ENCODE measurements at regions not wholly inside any gene's neighbourhood (a gene's known extent, or its start where the extent isn't known, plus 50 kb on each side); places are given as distances from the start of the nearest gene placed in this dataset.
A peak's percentile ranks its signal among the peaks of the same experiment; 100 is the strongest.
"Not testable (repeated sequence)": the region's sequence is repeated elsewhere in the genome, so short reads cannot be mapped to it uniquely, and the experiment has no call there.

GRCh38 chr9:104374711-104375110 is 129.4 kb upstream of the OR13F1 start:
- Mint-ChIP-seq H3K27ac (no peak overlapping the region), H3K4me1 (no peaks in the 10 kb centered on the region), H3K9me3 (peaks cover 6% of the 10 kb centered on the region), H3K36me3 (ENCODE audit: low read depth) (no peaks in the 10 kb centered on the region), H3K27me3 (ENCODE audit: low read depth) (no peaks in the 10 kb centered on the region), H3K4me3 (no peak overlapping the region)
- TF ChIP-seq CTCF (IDR thresholded peaks at IDR 0.05; ENCODE audit: unreplicated experiment in 3 of 3) = no peak

- peaks cover 14% of the 10 kb centered on the region for H3K4me1 Mint-ChIP-seq
- no peak for TF ChIP-seq CTCF (IDR thresholded peaks at IDR 0.05; ENCODE audit: unreplicated experiment in 3 of 3)
- H3K27me3 Mint-ChIP-seq (ENCODE audit: low read depth) = peaks cover 14% of the 10 kb centered on the region
- H3K4me3 Mint-ChIP-seq = no peak overlapping the region
- no peaks in the 10 kb centered on the region for H3K9me3 Mint-ChIP-seq
- H3K36me3 Mint-ChIP-seq (ENCODE audit: low read depth) = no peaks in the 10 kb centered on the region
- no peak overlapping the region for H3K27ac Mint-ChIP-seq
These were observed 118.0 kb upstream of the OR13F1 start for GRCh38 chr9:104386013-104386412.

DNA sequence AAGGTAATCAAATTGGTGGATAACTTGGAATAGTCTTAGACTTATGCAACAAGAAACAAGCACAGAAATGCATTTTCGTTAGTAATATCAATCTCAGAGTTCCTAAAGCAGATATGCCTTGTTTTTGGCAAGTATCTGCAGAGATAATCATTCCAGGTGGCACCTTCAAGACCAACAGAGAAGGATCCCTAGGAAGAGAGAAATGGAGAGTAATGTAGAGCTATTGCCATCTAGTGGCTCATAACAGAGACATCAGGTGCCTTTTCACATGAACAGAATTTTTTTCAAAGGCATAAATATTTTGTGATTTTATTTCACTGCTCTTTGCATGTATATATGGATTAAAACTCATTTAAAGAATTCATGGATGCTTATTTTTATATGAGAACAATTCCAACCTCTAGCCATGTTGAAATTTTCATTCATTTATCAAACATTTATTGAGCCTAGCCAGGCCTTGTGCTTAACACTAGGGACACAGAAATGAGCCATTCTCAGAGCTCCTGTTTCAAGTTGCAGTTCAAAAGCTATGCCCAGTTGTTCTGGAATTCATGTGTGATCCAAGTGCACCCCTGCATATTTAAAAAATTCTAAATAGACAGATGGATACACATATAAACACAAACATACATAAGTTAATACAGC is 117.5 kb upstream of the OR13F1 start:
- no peaks in the 10 kb centered on the region for H3K9me3 Mint-ChIP-seq
- H3K27me3 Mint-ChIP-seq (ENCODE audit: low read depth) = peaks cover 14% of the 10 kb centered on the region
- no peak overlapping the region for H3K27ac Mint-ChIP-seq

DNA sequence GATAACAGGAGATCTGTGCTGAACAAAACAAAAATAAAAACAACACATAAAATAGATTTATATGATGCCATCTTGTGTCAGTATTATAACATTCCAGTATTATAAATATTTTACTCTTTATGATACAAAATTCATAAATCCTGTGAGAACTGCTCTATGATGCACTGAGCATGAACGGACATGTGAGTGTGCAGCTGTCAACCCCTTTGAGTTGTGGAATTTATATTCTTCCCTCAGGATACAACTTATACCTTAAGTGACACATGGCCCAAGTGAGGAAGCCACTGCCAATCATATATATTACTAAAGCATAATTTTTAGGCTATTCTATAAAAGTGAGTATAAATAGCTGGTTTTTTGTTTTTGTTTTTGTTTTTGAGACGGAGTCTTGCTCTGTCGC is 116.0 kb upstream of the OR13F1 start:
- Mint-ChIP-seq H3K4me3 (no peak overlapping the region), H3K9me3 (no peaks in the 10 kb centered on the region), H3K27me3 (ENCODE audit: low read depth) (peaks cover 14% of the 10 kb centered on the region), H3K36me3 (ENCODE audit: low read depth) (no peaks in the 10 kb centered on the region), H3K27ac (no peak overlapping the region), H3K4me1 (peaks cover 21% of the 10 kb centered on the region)
- TF ChIP-seq CTCF (IDR thresholded peaks at IDR 0.05; ENCODE audit: unreplicated experiment in 3 of 3) = no peak

More for the DNA sequence above, 117.5 kb upstream of the OR13F1 start:
- TF ChIP-seq CTCF (IDR thresholded peaks at IDR 0.05; ENCODE audit: unreplicated experiment in 3 of 3) = peak; percentile 80 to 87 (median 85)
- Mint-ChIP-seq H3K36me3 (ENCODE audit: low read depth) (no peaks in the 10 kb centered on the region), H3K4me3 (no peak overlapping the region), H3K4me1 (peaks cover 15% of the 10 kb centered on the region)

DNA sequence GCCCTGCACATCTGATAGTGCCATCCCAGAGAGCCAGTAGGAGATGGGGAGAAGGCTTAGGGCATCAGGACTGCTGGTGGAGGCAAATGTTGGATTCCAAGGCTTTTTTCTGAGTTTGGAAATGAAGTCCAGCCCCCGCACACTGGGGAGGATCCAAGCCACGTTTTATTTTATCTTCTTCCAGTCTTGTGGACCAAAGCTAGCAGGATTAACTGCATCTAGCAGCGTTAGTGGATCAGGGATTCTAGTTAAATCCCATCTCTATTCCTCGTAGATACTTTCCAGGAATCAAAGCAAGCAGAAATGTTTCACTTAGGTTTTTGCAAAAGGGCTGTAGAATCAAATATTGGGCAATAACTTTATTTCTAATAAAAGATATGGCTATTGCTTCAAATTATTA is 114.7 kb upstream of the OR13F1 start:
- Mint-ChIP-seq H3K4me3 (no peak overlapping the region), H3K27me3 (ENCODE audit: low read depth) (peaks cover 5% of the 10 kb centered on the region), H3K36me3 (ENCODE audit: low read depth) (no peaks in the 10 kb centered on the region), H3K27ac (no peak overlapping the region), H3K4me1 (peaks cover 21% of the 10 kb centered on the region), H3K9me3 (no peaks in the 10 kb centered on the region)
- no peak for TF ChIP-seq CTCF (IDR thresholded peaks at IDR 0.05; ENCODE audit: unreplicated experiment in 3 of 3)

GRCh38 chr9:104394901-104395300 is 109.2 kb upstream of the OR13F1 start:
- H3K36me3 Mint-ChIP-seq (ENCODE audit: low read depth); H3K27me3 Mint-ChIP-seq (ENCODE audit: low read depth); H3K9me3 Mint-ChIP-seq; H3K4me3 Mint-ChIP-seq; H3K27ac Mint-ChIP-seq: not testable (repeated sequence)
- peaks cover 14% of the 10 kb centered on the region for H3K4me1 Mint-ChIP-seq
